Epithelial cell of proximal tubule (primary cell): ENCODE measurements at regions not wholly inside any gene's neighbourhood (a gene's known extent, or its start where the extent isn't known, plus 50 kb on each side); places are given as distances from the start of the nearest gene placed in this dataset.
"Not testable (repeated sequence)": the region's sequence is repeated elsewhere in the genome, so short reads cannot be mapped to it uniquely, and the experiment has no call there.

ENCODE experiments used
- DNase-seq: peaks from one replicate; pipeline ENCODE4 v3.0.0-alpha.2; 2011; ENCODE audit warnings: low read depth
- H3K4me3 ChIP-seq: 2 replicates; pipeline ENCODE4 v1.5.1; 2011; ENCODE audit warnings: low read depth, mild to moderate bottlenecking, low read length
- TF ChIP-seq, protein P1 (sequence below): conservative IDR thresholded peaks from 2 replicates; pipeline ENCODE4 v1.5.1; 2012; ENCODE audit warnings: low read depth, mild to moderate bottlenecking, low read length

DNA sequence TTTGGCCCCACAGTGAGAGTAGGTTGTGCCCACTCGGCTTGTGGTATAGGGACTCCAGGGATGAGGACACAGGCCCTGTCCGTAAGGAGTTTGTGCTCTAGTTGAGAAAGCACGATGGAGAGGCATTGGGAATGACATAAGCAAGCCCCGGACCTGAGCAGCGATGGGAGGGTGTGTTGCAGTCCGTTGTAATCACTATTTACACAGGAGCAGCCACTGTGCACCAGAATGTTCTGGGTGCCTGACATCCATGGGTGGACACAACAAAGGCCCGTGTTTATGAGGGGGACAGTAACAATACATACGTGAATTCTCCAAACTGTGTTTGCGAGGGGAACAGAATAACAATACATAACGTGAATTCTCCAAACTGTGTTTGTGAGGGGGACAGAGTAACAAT, 86.8 kb downstream of the NPIPB11 start:
- H3K4me3 ChIP-seq = no peak overlapping the region
- no peak for DNase-seq
- TF ChIP-seq, protein P1, sequence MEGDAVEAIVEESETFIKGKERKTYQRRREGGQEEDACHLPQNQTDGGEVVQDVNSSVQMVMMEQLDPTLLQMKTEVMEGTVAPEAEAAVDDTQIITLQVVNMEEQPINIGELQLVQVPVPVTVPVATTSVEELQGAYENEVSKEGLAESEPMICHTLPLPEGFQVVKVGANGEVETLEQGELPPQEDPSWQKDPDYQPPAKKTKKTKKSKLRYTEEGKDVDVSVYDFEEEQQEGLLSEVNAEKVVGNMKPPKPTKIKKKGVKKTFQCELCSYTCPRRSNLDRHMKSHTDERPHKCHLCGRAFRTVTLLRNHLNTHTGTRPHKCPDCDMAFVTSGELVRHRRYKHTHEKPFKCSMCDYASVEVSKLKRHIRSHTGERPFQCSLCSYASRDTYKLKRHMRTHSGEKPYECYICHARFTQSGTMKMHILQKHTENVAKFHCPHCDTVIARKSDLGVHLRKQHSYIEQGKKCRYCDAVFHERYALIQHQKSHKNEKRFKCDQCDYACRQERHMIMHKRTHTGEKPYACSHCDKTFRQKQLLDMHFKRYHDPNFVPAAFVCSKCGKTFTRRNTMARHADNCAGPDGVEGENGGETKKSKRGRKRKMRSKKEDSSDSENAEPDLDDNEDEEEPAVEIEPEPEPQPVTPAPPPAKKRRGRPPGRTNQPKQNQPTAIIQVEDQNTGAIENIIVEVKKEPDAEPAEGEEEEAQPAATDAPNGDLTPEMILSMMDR = no peak

DNA sequence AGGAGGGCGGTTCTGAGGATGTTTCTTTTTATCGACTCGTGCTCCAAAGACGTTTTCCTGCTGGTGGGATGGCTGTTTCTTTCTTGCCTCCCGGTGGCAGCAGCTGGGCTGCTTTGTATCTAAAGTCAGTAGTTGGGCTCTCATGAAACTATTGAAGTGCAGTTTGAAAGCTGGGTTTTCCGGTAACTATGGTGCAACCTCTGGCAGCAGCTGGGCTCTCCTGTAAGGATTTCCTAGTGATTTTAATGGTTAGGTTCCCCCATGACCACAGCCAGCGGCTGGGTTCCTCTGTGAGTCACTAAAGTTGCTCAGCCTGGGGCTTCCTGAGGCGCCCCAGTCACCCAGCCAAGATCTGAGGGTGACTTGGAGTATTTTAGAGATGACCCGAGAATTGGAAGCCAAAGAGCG, 87.9 kb downstream of the NPIPB11 start:
- DNase-seq = not testable (repeated sequence)

DNA sequence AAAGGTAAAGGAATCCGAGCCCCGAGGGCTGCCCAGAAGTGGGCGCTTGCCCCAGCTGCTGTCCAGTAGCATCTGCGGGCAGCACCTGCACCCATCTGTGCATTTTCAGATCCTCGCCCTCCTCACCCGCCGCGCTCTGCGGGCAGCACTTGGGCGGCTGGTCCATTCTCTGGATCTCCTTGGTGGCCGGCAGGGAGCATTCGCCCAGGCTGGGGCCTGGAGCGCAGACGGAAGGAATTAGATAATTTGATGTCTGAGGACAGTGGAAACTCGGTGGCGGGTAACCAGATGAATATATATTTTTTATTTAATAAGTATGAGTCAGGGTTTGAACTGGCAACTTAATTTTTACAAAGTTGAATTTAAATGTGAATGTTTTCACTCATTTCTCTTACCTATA, 88.5 kb downstream of the NPIPB11 start:
- DNase-seq = no peak

More for the DNA sequence above, 87.9 kb downstream of the NPIPB11 start:
- not testable (repeated sequence) for H3K4me3 ChIP-seq

DNA sequence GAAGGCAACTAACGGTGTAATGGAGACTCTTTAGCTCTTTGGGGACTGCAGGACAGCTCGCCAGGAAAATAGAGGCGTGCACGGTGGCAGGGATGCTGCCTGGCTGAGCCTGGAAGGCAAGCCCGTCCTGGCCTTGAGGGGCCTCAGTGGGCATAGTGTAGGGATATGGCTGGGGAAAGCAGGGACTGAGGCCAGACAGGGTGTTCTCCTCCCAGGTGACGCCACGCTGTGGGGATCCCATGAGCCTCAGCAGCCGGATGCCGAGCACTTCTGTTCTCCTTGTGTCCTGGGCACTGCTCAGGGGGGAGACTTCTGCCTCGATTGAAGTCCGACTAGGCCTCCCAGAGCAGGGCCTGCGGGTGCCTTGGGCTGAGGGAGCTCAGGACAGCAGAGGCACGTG, 89.2 kb downstream of the NPIPB11 start:
- H3K4me3 ChIP-seq = no peak overlapping the region
- TF ChIP-seq, protein P1 = no peak
- no peak for DNase-seq

More for the DNA sequence above, 88.5 kb downstream of the NPIPB11 start:
- TF ChIP-seq, protein P1 = peak; percentile 67
- H3K4me3 ChIP-seq = no peak overlapping the region

DNA sequence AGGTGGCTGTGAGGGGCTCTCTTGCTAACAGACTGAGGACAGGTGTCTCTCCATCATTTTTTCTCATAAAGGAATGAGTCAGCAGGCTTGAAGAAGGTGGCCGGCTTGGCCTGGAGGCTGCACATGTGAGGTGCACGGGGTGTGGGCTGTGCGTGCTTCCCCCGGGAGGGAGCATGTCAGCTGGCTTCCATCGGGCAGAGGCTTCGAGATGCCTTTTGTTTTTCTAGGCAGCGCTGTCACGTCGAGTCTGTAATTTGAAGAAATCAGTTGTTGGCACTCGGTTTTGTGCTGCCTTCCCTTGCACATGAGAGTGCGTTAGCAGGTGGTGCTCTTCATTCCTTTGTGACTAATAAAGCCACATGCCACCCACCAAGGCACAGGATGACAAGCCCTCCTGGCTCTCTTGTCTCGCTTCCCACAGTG, 89.7 kb downstream of the NPIPB11 start:
- no peak for DNase-seq
- H3K4me3 ChIP-seq = no peak overlapping the region
- TF ChIP-seq, protein P1 = no peak

DNA sequence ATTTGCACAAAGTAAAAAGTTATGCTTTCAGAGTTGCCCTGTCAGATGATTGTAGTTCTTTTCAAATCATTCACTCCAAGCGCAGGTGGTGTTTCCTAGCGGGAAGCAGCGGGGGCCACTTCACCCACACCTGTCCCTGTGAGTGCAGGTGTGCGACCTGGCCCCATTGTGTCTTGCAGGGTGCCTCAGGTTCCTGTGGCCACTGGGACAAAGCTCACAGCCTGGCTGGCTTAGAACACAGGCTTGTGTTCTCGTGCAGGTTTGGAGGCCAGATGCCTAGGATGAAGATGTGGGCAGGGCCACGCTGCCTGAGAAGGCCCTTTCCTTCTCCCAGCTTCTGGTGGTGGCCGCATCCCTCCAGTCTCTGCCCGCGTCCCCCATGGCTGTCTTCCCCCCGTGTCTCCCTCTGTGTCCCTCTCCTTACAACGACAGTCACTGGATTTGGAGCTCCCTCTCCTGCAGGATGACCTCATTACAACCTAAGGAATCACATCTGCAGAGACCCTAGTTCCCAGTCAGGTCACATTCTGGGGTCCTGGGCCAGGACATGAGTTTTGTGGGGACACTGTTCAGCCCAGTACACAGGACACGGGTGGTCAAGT, 90.5 kb downstream of the NPIPB11 start:
- DNase-seq = no peak
- TF ChIP-seq, protein P1 = peak; percentile 42
- H3K4me3 ChIP-seq = no peak overlapping the region

DNA sequence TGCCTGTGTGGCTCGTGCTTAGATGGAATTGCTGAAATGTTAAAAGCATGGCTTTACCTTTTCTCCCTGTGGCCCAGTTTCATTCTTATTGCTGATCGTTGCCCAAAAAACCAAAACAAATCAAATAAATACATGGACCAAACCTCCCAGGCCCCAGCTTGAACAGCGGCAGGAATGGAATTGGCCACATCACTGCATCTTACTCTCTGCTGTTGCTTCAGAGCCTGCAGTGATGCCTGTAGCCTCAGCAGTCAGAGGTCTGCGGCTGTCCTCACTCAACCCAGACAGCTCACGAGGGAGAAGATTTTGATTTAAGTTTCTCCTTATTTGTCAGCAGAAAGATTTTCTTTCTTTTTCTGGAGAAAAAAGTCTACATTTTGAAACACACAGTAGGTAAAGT, 91.5 kb downstream of the NPIPB11 start:
- no peak overlapping the region for H3K4me3 ChIP-seq
- TF ChIP-seq, protein P1 = no peak
- no peak for DNase-seq
